ENCODE measurements at regions not wholly inside any gene's neighbourhood (a gene's known extent, or its start where the extent isn't known, plus 50 kb on each side); places are given as distances from the start of the nearest gene placed in this dataset.

GRCh38 chr20:12788632-12789299, 220.0 kb upstream of the SPTLC3 start:
- no peak for TF ChIP-seq GATA2 (IDR thresholded peaks at IDR 0.05; ENCODE audit: low read depth, low read length)
- TF ChIP-seq GATA3 (IDR thresholded peaks at IDR 0.05; ENCODE audit: low read depth, low read length) = no peak

Measured in SH-SY5Y (cell line).